GM23338 (cell line): ENCODE measurements at regions not wholly inside any gene's neighbourhood (a gene's known extent, or its start where the extent isn't known, plus 50 kb on each side); places are given as distances from the start of the nearest gene placed in this dataset.

Experiments
- CREB1 ChIP-seq: fragments of 250-450 bp; sonication (Bioruptor Pico); IDR thresholded peaks from 2 replicates; pipeline ENCODE4 v1.5.0; 2020; ENCODE audit warnings: low read depth, mild to moderate bottlenecking, moderate library complexity
- EZH2 ChIP-seq: fragments of 200-600 bp; sonication (generic); IDR thresholded peaks from one replicate; pipeline ENCODE4 v1.8.0; 2017; ENCODE audit warnings: antibody characterized with exemption, mild to moderate bottlenecking, low read depth; ENCODE audit not compliant: unreplicated experiment
- POLR2AphosphoS5 ChIP-seq: IDR thresholded peaks from 2 replicates; pipeline ENCODE4 v1.6.1; 2016; ENCODE audit warnings: antibody characterized with exemption, low read depth
- ZNF331 ChIP-seq: fragments of 250-450 bp; sonication (Bioruptor Pico); IDR thresholded peaks from 2 replicates; pipeline ENCODE4 v1.5.0; 2020; ENCODE audit warnings: low read depth, mild to moderate bottlenecking, moderate library complexity
- TF ChIP-seq, protein P1 (sequence below), 2 experiments: fragments of 200-600 bp in 1 of 2; sonication (generic) in 1 of 2; conservative IDR thresholded peaks; 2 replicates each; pipeline versions ENCODE4 v1.5.1 to v1.6.1; 2016 to 2017; ENCODE audit warnings: antibody characterized with exemption in 2 of 2, low read depth in 2 of 2, mild to moderate bottlenecking in 2 of 2, moderate library complexity in 1 of 2
- TF ChIP-seq, protein P2 (sequence below): IDR thresholded peaks from one replicate; pipeline ENCODE4 v1.6.1; 2018; ENCODE audit warnings: antibody characterized with exemption; ENCODE audit not compliant: unreplicated experiment

DNA sequence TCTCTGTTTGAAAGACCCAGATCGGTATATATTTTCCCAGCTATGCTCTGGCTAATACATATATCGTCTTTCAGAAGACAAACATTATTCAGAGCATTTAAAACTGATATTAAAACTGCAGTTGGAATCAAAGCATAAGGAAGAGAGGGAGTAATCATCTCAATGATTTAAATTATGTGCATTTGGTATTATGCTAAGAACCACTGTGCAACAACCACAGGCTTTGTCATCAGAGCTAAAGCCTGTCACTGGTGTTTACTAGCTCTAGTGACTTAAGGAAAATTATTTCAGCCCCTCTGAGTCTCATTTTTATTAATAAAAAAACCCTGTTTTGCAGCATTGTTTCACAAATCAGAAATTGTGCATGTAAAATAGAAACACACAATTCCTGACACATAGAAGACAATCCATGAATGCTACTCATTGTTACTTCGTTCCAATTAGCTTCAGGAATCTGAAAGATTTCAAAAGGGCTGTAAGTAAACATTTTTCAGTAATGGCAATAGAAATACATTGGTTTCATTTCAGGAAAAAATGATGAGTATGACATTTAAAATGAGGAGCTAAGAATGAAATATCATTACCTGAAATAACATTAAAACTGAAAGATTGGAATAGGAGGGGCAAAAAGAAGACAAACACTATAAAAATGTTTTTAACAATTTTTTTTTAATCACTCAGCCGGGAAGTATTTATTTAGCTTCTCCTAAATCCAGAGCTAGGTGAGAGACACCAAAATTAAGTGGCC is 136.5 kb upstream of the ADAMTS18 start:
- TF ChIP-seq, protein P1, sequence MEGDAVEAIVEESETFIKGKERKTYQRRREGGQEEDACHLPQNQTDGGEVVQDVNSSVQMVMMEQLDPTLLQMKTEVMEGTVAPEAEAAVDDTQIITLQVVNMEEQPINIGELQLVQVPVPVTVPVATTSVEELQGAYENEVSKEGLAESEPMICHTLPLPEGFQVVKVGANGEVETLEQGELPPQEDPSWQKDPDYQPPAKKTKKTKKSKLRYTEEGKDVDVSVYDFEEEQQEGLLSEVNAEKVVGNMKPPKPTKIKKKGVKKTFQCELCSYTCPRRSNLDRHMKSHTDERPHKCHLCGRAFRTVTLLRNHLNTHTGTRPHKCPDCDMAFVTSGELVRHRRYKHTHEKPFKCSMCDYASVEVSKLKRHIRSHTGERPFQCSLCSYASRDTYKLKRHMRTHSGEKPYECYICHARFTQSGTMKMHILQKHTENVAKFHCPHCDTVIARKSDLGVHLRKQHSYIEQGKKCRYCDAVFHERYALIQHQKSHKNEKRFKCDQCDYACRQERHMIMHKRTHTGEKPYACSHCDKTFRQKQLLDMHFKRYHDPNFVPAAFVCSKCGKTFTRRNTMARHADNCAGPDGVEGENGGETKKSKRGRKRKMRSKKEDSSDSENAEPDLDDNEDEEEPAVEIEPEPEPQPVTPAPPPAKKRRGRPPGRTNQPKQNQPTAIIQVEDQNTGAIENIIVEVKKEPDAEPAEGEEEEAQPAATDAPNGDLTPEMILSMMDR (conservative IDR thresholded peaks at IDR 0.05; ENCODE audit: low read depth in 2 of 2): no peak
- TF ChIP-seq EZH2 (no peak), POLR2AphosphoS5 (no peak), CREB1 (no peak), ZNF331 (CRISPR knock-in tag) (no peak)
- TF ChIP-seq, protein P2, sequence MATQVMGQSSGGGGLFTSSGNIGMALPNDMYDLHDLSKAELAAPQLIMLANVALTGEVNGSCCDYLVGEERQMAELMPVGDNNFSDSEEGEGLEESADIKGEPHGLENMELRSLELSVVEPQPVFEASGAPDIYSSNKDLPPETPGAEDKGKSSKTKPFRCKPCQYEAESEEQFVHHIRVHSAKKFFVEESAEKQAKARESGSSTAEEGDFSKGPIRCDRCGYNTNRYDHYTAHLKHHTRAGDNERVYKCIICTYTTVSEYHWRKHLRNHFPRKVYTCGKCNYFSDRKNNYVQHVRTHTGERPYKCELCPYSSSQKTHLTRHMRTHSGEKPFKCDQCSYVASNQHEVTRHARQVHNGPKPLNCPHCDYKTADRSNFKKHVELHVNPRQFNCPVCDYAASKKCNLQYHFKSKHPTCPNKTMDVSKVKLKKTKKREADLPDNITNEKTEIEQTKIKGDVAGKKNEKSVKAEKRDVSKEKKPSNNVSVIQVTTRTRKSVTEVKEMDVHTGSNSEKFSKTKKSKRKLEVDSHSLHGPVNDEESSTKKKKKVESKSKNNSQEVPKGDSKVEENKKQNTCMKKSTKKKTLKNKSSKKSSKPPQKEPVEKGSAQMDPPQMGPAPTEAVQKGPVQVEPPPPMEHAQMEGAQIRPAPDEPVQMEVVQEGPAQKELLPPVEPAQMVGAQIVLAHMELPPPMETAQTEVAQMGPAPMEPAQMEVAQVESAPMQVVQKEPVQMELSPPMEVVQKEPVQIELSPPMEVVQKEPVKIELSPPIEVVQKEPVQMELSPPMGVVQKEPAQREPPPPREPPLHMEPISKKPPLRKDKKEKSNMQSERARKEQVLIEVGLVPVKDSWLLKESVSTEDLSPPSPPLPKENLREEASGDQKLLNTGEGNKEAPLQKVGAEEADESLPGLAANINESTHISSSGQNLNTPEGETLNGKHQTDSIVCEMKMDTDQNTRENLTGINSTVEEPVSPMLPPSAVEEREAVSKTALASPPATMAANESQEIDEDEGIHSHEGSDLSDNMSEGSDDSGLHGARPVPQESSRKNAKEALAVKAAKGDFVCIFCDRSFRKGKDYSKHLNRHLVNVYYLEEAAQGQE: no peak
